Hepatocyte (in vitro differentiated cells): ENCODE measurements at regions not wholly inside any gene's neighbourhood (a gene's known extent, or its start where the extent isn't known, plus 50 kb on each side); places are given as distances from the start of the nearest gene placed in this dataset.
"Not testable (repeated sequence)": the region's sequence is repeated elsewhere in the genome, so short reads cannot be mapped to it uniquely, and the experiment has no call there.

Experiments
- CTCF ChIP-seq: fragments of 200-600 bp; sonication (generic); IDR thresholded peaks from 2 replicates; pipeline ENCODE4 v1.5.1; 2016; ENCODE audit warnings: antibody characterized with exemption, mild to moderate bottlenecking; ENCODE audit not compliant: poor library complexity
- EZH2 ChIP-seq: fragments of 200-600 bp; sonication (generic); IDR thresholded peaks from 2 replicates; pipeline ENCODE4 v1.6.1; 2016; ENCODE audit warnings: antibody characterized with exemption, mild to moderate bottlenecking, borderline replicate concordance

- TF ChIP-seq CTCF, EZH2: not testable (repeated sequence)
These were observed 87.4 kb downstream of the UGT2B28 start for GRCh38 chr4:69367664-69368063.
